HG03460 (cell line): ENCODE measurements at regions not wholly inside any gene's neighbourhood (a gene's known extent, or its start where the extent isn't known, plus 50 kb on each side); places are given as distances from the start of the nearest gene placed in this dataset.

Source experiments
- ATAC-seq: cut with Tn5 transposase; IDR thresholded peaks from one replicate; pipeline ENCODE4 v1.9.1; 2021; ENCODE audit not compliant: unreplicated experiment

DNA sequence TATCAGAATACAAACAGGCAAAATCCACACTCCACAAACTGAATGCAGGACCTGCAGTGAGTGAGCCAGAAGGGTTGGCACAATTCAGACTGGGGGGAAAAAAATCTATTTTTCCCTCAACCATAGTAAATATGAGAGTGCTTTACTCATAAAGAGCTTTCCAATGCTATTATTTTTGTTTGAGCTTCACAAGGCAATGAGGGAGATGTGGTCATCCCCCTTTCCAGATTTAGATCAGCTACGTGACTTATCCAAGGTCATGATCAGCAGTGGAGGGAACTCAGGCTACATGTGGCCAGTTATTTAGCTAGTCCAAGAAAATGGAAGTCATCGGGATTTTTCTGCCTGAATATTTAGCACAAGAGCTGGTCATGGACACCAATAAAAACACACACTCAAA is 120.4 kb upstream of the KLF7 start:
- no peak for ATAC-seq

DNA sequence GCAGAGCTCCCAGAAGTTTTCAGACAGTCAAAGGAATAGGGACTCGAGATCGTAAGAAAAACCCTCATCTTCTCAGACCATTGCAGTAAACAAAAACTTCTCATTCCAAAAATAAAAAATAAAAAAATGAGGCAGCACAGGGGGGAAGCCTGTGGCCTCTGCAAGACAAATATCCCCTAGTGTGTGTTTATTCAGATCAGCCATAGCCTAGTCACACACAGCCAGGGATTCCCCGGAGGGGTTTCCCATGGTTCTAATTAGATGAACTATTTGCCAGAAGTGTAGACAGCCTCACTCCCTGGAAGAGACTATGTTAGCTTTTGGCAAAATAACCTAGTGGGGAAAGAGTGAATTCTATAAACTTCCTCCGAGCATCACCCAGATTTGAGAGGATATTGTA is 122.9 kb upstream of the KLF7 start:
- peak; percentile 51 for ATAC-seq

GRCh38 chr2:207289295-207290018 is 123.7 kb upstream of the KLF7 start:
- no peak for ATAC-seq

- no peak for ATAC-seq
Observed at GRCh38 chr2:207290833-207291624, 125.3 kb upstream of the KLF7 start.

DNA sequence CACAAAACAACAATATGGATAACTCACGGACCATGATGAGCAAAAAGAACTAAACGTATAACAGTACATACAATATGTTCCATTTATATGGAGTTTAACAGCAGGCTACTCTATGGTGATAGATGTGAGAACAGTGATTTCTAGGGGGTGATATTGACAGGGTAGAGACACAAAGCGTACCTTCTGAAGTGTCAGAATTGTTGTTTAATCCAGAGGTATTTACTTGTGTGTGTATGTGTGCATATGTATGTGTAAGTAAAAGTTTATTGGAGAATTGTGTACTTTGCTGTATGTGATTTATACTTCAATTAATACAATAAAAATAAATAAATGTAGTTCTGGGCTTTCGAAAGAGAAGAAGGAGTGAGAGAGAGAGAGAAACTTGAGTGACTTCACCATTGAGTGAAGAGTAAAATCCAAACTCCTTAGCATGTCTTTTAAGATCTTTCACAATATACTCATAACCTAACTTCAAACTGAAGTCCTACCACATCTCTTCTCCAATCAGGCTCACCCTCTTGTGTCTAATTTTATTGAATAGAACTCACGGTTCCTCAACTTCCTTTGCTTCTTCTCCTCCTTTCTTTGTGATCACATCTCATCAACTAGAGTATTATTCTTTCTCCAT is 126.0 kb upstream of the KLF7 start:
- ATAC-seq = no peak

GRCh38 chr2:207296265-207296948 is 130.7 kb upstream of the KLF7 start:
- no peak for ATAC-seq

DNA sequence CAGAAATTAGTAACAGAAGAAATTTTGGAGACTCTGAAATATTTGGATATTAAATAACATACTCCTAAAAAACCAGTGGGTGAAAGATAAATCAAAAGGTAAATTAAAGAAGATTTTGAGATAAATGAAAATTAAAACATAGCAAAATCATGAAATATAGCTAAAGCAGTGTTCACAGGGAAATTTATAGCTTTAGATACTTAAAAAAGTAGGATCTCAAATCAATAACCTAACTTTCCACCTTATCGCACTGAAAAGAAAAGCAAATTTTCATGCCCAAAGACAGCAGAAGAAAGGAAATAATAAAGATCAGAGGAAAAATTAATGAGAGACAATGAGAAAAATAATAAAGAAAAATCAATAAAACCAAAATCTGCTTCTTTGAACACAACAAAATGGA is 135.1 kb upstream of the KLF7 start:
- no peak for ATAC-seq

DNA sequence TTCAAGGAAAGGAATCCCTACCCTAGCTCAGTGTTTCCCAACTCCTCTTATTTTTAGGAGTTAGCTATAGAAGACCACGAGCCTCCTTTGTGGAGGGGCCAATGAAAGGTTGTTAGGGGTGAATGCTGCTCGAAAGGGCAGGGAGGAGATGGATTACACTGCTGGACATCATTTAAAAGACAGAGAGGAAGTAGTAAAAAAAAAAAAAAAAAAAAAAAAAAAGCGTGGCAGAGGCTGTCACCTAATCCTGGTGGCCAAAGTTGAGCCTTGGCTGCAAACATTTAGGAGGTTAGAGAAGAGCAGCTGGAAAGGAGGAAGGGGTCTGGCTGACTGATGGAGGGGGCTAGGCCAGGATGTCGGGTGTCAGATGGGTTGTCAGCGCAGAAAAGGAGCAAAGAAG is 139.0 kb upstream of the KLF7 start:
- ATAC-seq = no peak

DNA sequence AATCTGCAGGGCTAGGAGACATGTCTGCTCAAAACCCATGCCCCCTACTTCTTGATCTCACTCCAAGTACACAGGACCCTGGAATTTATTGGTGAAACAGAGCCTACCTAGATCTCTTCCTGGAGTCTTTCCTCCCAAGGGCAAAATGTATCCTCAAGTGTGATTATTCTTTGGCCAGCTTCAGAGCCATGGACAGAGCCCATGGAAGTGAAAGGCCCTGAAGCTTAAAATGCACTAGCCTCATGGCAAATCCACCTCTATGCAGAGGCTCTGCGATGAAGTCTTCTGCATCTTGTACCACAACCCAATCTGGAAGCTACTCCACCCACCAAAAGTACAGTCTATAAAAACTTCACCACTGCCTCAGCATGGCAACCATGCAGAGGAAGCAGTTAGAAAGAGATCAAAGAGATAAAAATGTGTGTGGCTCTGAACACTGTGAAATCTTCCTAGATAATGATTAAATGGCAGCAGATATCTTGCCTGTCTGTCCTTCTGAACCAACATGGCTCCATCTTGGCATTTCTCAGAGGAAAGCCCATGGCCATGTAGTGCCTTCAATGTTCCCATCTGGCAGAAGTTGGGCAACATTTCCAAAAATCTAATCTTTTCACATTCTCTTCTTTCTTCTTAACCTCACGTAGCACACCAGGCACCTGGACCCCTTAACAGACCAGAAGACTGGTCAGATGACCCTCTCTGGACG is 142.9 kb upstream of the KLF7 start:
- no peak for ATAC-seq

DNA sequence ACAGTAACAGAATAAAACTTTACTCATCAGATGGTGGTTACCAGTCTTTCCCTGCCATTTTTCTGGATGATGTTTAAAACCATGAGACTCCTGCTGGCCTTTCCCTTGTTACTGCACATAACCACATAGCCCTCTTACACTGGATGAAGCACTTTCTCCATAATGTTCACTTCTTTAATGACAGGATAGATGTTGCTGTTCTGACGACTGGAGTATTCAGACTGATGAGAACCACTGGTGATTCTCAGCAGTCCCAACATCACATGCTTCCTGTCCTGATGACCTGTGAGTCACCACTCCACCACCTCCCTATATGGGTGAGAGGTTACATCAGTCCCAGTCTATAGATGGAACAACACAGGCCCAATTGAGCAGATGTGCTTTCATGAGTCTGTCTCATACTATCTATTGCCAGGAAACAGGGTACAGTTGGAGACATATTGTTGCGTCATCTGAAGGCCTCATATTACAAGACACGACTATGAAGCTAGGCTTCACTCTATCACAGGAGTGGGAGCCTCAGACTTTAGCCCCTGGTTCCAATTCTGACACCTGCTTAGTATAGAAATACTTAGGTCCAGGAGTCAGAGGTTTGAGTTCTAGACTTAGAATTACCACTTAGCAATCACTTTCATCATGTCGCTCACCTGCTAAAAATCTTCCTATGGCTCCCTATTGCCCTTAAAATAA is 145.7 kb upstream of the KLF7 start:
- peak; percentile 86 for ATAC-seq

DNA sequence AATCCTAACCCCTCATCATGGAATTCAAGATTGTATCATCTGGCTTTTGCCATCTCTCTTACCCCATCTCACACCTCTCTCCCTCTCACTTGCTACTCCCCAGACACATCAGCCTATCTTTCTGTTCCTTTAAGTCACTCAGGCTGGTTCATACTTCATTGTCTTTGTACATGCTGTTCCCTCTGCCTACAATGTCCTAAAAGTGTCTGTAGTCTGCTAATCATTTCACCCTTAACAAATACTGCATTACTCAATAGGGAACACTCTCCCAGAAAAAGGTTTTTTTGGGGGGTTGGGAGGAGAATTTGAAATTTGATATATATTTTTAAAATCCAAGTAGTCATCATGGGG is 146.2 kb upstream of the KLF7 start:
- no peak for ATAC-seq

DNA sequence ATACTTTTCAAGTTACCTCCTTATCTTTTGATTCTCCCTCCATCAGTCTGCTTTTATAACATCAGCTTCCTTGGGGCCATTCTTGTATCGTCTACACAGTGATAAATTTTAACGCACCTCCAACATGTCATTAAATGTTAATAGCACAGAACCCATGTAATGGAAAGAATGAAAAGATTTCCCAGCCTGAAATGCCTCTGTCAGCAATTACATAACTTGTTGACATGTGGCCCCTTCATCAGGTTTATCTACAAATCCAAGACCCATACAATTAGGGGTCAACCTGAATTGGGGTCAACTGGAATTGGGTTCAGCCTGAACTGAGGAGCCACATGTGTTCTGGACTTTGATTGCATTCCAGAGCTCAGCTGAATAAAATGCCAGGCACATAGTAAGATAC is 148.2 kb upstream of the KLF7 start:
- no peak for ATAC-seq

GRCh38 chr2:207315131-207315530 is 149.4 kb upstream of the KLF7 start:
- ATAC-seq = no peak

DNA sequence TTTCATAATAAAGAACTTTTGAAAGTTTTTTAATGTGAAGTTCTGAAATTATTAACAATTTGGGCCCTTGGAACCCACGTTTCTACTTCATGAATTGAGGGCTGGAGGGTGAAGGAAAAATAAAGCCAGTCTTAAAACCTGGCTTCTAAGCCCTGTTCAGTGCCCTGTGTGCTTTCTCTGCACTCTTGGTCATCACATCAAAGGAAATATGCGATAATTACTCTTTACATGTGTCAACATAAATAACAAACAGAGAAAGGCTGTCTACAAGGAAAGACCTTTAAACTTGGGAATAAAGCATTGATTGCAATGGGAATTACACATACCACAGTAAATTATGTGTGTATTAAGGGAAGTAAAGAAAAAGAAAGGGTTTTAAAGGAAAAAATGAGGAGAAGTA is 150.7 kb upstream of the KLF7 start:
- no peak for ATAC-seq

- ATAC-seq = no peak
Observed at GRCh38 chr2:207316906-207317305, 151.2 kb upstream of the KLF7 start.

GRCh38 chr2:207317378-207317984 is 151.7 kb upstream of the KLF7 start:
- ATAC-seq = no peak

DNA sequence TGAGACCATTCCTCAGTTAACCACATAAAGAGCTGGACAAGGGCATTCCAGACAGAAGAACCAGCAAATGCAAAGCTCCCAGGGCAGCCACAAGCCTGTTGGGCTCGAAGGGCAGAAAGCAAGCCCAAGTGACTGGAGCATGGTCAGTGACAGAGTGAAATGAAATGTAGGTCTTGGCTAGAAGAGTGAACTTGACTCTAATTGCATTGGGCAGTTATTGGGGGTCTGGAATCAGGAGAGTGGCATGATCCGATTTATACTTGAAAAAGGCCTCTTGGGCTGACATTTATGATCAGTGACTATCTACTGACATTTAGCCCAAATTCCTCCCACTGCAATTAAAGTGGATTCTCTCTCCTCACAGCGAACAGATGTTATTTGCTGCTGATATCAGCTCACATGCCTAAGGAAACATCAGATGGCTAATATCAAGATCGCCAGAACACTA is 152.5 kb upstream of the KLF7 start:
- ATAC-seq = no peak

GRCh38 chr2:207319316-207319715 is 153.6 kb upstream of the KLF7 start:
- ATAC-seq = no peak

- no peak for ATAC-seq
Observed at GRCh38 chr2:207320381-207321159, 154.8 kb upstream of the KLF7 start.
